BE2C (cell line): ENCODE measurements at regions not wholly inside any gene's neighbourhood (a gene's known extent, or its start where the extent isn't known, plus 50 kb on each side); places are given as distances from the start of the nearest gene placed in this dataset.

Experiments
- DNase-seq: peaks from one replicate; pipeline ENCODE4 v3.0.0-alpha.2; 2020
- H3K27me3 ChIP-seq: fragments of 250-450 bp; sonication (Bioruptor Pico); 2 replicates; pipeline ENCODE4 v1.5.1; 2020; ENCODE audit warnings: mild to moderate bottlenecking
- H3K36me3 ChIP-seq: fragments of 250-450 bp; sonication (Bioruptor Pico); 2 replicates; pipeline ENCODE4 v1.5.1; 2020; ENCODE audit warnings: mild to moderate bottlenecking
- H3K4me1 ChIP-seq: fragments of 250-450 bp; sonication (Bioruptor Pico); 2 replicates; pipeline ENCODE4 v1.5.1; 2020
- H3K4me3 ChIP-seq: 2 replicates; pipeline ENCODE4 v1.5.1; 2011; ENCODE audit warnings: low read depth, low read length
- H3K9me3 ChIP-seq: fragments of 250-450 bp; sonication (Bioruptor Pico); 2 replicates; pipeline ENCODE4 v1.5.1; 2020
- CTCF ChIP-seq: IDR thresholded peaks from 2 replicates; pipeline ENCODE4 v1.5.1; 2012; ENCODE audit warnings: mild to moderate bottlenecking, low read depth, low read length

DNA sequence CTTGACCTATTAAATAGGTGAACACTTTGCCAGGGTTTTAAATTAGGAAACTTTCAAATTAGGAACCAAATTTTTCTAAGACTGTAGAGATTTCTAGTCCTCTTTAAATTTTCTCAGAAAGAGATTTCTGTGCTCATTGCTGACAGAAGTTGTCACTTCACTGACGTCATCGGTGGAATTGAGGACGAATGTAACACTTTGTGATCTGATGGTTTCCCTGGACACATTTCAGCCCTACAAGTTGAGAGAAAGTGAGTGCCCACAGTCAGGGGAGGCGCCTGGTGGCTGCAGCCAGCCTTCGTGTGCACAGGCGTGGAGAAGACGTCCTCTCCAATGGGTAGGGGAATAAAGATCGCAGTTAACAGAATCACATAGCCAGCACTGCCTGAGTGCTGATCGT is 396.5 kb upstream of the TSHZ3 start:
- Histone ChIP-seq H3K9me3 (no peaks in the 10 kb centered on the region), H3K36me3 (no peaks in the 10 kb centered on the region), H3K4me3 (no peak overlapping the region), H3K4me1 (no peaks in the 10 kb centered on the region), H3K27me3 (no peaks in the 10 kb centered on the region)
- TF ChIP-seq CTCF, result no peak
- DNase-seq, result no peak

- no peaks in the 10 kb centered on the region for H3K9me3 ChIP-seq
- no peak overlapping the region for H3K4me3 ChIP-seq
Measured at GRCh38 chr19:31749231-31749630, 400.0 kb upstream of the TSHZ3 start.

GRCh38 chr19:31759359-31759758 is 410.1 kb upstream of the TSHZ3 start:
- no peak for TF ChIP-seq CTCF
- Histone ChIP-seq H3K4me3 (no peak overlapping the region), H3K4me1 (no peaks in the 10 kb centered on the region), H3K27me3 (no peaks in the 10 kb centered on the region), H3K9me3 (no peaks in the 10 kb centered on the region), H3K36me3 (no peaks in the 10 kb centered on the region)
- DNase-seq, result no peak

More at GRCh38 chr19:31749231-31749630, 400.0 kb upstream of the TSHZ3 start:
- no peaks in the 10 kb centered on the region for H3K4me1 ChIP-seq
- no peaks in the 10 kb centered on the region for H3K27me3 ChIP-seq
- no peaks in the 10 kb centered on the region for H3K36me3 ChIP-seq
- no peak for DNase-seq
- no peak for TF ChIP-seq CTCF

DNA sequence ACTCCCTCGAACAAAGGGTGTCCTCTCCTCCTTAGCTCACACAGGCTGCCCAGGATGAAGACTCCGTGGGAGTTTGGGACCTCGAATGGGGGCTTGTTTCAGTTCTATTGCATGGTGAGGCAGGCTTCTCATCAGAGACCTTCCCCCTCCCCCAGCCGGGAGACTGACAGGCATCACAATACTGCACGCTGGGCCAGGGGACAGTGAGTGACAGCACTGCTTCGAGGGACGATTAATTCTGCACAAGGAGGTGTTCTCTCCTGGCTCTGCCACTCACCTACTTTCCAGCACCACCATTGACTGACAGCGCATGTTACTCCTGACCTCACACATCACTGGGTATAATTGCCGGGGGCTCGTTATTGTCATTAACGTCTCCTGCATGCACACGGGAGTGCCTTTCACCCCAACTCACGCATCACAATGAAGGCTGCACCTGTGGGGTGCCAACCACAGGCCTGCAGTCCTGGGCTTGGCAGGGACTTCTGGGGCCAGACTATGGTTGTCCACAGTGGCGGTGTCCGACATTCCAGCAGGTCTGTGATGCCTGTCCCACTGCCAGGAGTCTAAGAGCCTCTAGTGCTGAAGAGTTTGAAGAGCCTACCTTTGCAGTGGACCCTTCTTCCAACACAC is 412.2 kb upstream of the TSHZ3 start:
- DNase-seq, result no peak
- H3K27me3 ChIP-seq, result no peaks in the 10 kb centered on the region
- no peak overlapping the region for H3K4me3 ChIP-seq
- H3K4me1 ChIP-seq, result no peaks in the 10 kb centered on the region
- TF ChIP-seq CTCF, result no peak
- H3K9me3 ChIP-seq, result no peaks in the 10 kb centered on the region
- no peaks in the 10 kb centered on the region for H3K36me3 ChIP-seq

GRCh38 chr19:31770223-31770622 is 421.0 kb upstream of the TSHZ3 start:
- no peaks in the 10 kb centered on the region for H3K36me3 ChIP-seq
- H3K27me3 ChIP-seq, result no peaks in the 10 kb centered on the region
- no peaks in the 10 kb centered on the region for H3K9me3 ChIP-seq
- no peak overlapping the region for H3K4me3 ChIP-seq
- no peaks in the 10 kb centered on the region for H3K4me1 ChIP-seq
- no peak for DNase-seq
- TF ChIP-seq CTCF, result no peak

DNA sequence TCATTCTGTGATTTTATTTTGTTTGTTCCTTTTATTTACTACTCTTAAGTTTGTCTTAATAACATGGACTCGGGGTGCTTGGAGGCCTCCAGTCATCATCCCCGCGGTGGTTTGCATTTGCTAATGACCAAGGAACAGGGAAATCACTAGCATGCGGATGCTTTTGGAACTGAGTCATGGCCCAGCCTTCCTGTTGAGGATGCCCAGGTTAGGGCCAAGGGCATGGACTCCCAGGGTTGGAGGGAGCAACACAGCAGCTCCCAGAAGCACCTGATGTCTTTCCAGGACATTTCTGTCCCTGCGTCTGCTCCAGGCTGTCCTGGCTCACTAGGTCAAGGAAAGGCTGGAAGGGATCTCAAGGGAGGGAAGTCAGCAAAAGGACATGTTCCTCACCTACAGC is 423.7 kb upstream of the TSHZ3 start:
- Histone ChIP-seq H3K4me3 (no peak overlapping the region), H3K27me3 (no peaks in the 10 kb centered on the region), H3K36me3 (no peaks in the 10 kb centered on the region), H3K9me3 (no peaks in the 10 kb centered on the region), H3K4me1 (no peaks in the 10 kb centered on the region)
- no peak for TF ChIP-seq CTCF
- DNase-seq, result no peak
